HFFc6 (cell line): ENCODE measurements at regions not wholly inside any gene's neighbourhood (a gene's known extent, or its start where the extent isn't known, plus 50 kb on each side); places are given as distances from the start of the nearest gene placed in this dataset.

ENCODE experiments used
- DNase-seq: peaks from one replicate; pipeline ENCODE4 v3.0.0-alpha.2; 2018
- H3K27ac Mint-ChIP-seq: 2 replicates; pipeline ENCODE4 v1.8.0; 2020; ENCODE audit warnings: mild to moderate bottlenecking, mixed read lengths
- H3K27me3 Mint-ChIP-seq: 2 replicates; pipeline ENCODE4 v1.8.0; 2021; ENCODE audit warnings: mild to moderate bottlenecking, moderate library complexity, mixed read lengths; ENCODE audit not compliant: insufficient read depth
- H3K36me3 Mint-ChIP-seq: 2 replicates; pipeline ENCODE4 v1.8.0; 2021; ENCODE audit warnings: low read depth, mixed read lengths
- H3K4me1 Mint-ChIP-seq: 2 replicates; pipeline ENCODE4 v1.8.0; 2020; ENCODE audit warnings: low read depth, mixed read lengths
- H3K4me3 Mint-ChIP-seq: 2 replicates; pipeline ENCODE4 v1.8.0; 2020; ENCODE audit warnings: mild to moderate bottlenecking, moderate library complexity, mixed read lengths
- H3K9me3 Mint-ChIP-seq: 2 replicates; pipeline ENCODE4 v1.8.0; 2020; ENCODE audit warnings: mild to moderate bottlenecking, mixed read lengths
- TF ChIP-seq, protein P1 (sequence below): fragments of 200-600 bp; sonication (generic); IDR thresholded peaks from 2 replicates; pipeline ENCODE4 v1.5.0; 2021; ENCODE audit warnings: antibody characterized with exemption, mild to moderate bottlenecking

DNA sequence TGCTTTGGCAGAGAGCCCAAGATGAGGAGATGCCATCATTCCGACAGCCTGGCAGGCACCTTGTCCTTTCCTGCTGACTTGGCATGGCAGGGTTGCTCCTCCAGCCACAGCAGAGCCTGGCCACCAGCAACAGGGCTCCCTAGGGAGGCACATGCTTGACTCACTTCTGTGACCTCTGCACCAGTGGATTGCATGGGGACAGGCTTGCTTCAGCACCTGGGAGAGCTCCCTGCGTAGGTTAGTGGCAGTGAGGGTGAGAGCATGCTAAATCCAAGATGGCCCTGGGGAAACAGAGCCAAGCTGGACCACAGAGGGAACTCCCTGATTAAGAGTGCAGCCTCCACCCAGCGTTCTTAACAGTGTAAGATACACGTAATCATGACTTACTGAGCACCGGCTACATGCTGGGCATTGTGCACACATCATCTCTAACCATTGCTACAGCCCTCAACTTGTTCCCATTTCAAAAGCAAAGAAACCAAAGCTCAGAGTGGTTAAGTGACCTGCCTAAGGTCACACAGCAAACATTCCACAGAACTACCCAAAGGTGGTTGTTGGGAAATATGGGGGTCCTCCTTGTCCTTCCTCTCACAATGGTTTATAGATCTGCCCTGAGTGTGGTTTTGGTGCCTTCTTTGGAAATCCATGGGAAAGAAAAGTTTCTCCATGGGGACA lies 116.6 kb upstream of the UQCRFS1 start:
- no peak overlapping the region for H3K4me3 Mint-ChIP-seq
- H3K4me1 Mint-ChIP-seq = no peaks in the 10 kb centered on the region
- peaks cover 77% of the 10 kb centered on the region for H3K9me3 Mint-ChIP-seq
- H3K27me3 Mint-ChIP-seq = peaks cover 1% of the 10 kb centered on the region
- H3K27ac Mint-ChIP-seq = no peak overlapping the region
- TF ChIP-seq, protein P1, sequence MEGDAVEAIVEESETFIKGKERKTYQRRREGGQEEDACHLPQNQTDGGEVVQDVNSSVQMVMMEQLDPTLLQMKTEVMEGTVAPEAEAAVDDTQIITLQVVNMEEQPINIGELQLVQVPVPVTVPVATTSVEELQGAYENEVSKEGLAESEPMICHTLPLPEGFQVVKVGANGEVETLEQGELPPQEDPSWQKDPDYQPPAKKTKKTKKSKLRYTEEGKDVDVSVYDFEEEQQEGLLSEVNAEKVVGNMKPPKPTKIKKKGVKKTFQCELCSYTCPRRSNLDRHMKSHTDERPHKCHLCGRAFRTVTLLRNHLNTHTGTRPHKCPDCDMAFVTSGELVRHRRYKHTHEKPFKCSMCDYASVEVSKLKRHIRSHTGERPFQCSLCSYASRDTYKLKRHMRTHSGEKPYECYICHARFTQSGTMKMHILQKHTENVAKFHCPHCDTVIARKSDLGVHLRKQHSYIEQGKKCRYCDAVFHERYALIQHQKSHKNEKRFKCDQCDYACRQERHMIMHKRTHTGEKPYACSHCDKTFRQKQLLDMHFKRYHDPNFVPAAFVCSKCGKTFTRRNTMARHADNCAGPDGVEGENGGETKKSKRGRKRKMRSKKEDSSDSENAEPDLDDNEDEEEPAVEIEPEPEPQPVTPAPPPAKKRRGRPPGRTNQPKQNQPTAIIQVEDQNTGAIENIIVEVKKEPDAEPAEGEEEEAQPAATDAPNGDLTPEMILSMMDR = no peak
- peaks cover 9% of the 10 kb centered on the region for H3K36me3 Mint-ChIP-seq
- no peak for DNase-seq

DNA sequence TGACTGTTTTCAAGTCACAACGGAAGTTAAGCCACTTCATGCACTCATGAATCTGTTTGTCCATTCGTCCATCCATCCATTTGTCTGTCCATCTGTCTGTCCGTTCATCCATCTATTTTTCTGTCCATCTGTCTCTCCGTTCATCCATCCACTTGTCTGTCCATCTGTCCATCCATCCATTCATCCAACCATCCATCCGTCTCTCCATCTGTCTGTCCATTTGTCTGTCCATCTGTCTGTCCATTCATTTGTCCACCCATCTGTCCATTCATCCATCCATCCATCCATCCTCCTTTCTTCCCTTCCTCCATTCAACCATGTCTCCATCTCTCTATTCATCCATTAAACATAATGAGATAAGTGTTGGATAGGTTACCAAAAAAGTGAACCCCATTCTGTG lies 123.5 kb upstream of the UQCRFS1 start:
- H3K27ac Mint-ChIP-seq = no peak overlapping the region
- no peaks in the 10 kb centered on the region for H3K4me1 Mint-ChIP-seq
- no peaks in the 10 kb centered on the region; the same call in 1 of the 2 replicates for H3K36me3 Mint-ChIP-seq
- no peak overlapping the region for H3K4me3 Mint-ChIP-seq
- TF ChIP-seq, protein P1 = no peak
- peaks cover 52% of the 10 kb centered on the region for H3K9me3 Mint-ChIP-seq
- peaks cover 2% of the 10 kb centered on the region; the same call in 1 of the 2 replicates for H3K27me3 Mint-ChIP-seq
- DNase-seq = no peak

DNA sequence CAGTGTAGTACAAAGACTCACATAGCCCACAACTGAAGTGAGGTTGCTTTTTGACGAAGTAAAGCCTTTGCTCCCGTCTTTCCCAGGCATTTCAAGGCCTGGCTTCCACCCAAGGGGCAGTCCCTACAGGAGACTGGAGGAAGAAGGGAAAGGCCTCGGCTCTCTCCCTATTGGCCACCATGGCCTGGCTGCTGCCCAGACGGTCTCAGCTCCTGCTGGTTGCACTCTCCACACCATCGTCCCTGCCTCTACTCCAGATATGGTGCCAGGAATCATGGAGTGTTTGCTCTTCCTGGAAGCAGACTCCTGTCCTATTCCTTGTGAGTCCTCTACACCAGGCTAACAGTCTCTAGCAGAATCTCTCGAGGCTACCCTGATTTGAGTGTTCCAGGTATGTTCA lies 124.1 kb upstream of the UQCRFS1 start:
- H3K27ac Mint-ChIP-seq = no peak overlapping the region
- TF ChIP-seq, protein P1 = no peak
- no peak for DNase-seq
- H3K27me3 Mint-ChIP-seq = peaks cover 2% of the 10 kb centered on the region; the same call in 1 of the 2 replicates
- no peaks in the 10 kb centered on the region; the same call in 1 of the 2 replicates for H3K36me3 Mint-ChIP-seq
- no peaks in the 10 kb centered on the region for H3K4me1 Mint-ChIP-seq
- no peak overlapping the region for H3K4me3 Mint-ChIP-seq
- peaks cover 58% of the 10 kb centered on the region for H3K9me3 Mint-ChIP-seq

DNA sequence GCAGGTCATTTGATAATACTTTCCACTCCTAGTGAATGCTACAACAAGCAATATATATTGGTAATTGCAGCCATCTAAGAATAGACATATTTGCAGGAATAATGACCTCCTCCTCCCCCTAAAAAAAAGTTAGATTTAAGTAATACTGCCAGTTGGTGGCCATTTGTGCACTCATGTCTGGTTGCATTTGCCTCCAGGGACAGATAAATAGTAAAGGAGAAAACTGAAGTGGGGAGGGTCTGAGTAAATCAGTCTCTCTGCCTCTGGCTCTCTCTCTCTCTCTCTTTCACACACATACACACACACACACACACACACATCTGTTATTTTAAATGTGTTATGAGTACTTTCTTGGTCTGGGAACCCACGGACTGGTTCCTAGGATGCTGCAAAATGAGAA lies 125.5 kb upstream of the UQCRFS1 start:
- H3K4me3 Mint-ChIP-seq = no peak overlapping the region
- peaks cover 62% of the 10 kb centered on the region for H3K9me3 Mint-ChIP-seq
- DNase-seq = no peak
- peaks cover 2% of the 10 kb centered on the region; the same call in 1 of the 2 replicates for H3K27me3 Mint-ChIP-seq
- H3K27ac Mint-ChIP-seq = no peak overlapping the region
- peaks cover 4% of the 10 kb centered on the region for H3K36me3 Mint-ChIP-seq
- TF ChIP-seq, protein P1 = no peak
- H3K4me1 Mint-ChIP-seq = no peaks in the 10 kb centered on the region

DNA sequence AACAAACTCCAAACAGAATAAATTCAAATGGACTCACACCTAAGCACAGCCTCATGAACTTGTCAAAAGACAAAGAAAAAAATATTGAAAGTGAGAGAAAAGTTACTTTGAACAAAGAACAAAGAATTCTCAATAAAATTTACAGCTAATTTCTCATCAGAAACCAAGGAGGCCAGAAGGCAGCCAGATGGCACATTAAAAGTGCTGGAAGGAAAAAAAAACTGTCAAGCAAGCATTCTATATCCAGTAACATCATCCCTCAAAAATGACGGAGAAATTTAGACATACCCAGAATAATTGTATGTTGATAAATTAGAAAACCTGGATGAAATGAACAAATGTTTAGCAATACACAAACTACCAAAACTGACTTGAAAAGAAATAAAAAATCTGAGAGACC lies 129.8 kb upstream of the UQCRFS1 start:
- Mint-ChIP-seq H3K36me3 (peaks cover 4% of the 10 kb centered on the region; the same call in 1 of the 2 replicates), H3K9me3 (peaks cover 59% of the 10 kb centered on the region), H3K27ac (no peak overlapping the region), H3K4me1 (no peaks in the 10 kb centered on the region), H3K27me3 (peaks cover 2% of the 10 kb centered on the region; the same call in 1 of the 2 replicates), H3K4me3 (no peak overlapping the region)
- no peak for DNase-seq
- TF ChIP-seq, protein P1 = no peak
